ENCODE measurements at regions not wholly inside any gene's neighbourhood (a gene's known extent, or its start where the extent isn't known, plus 50 kb on each side); places are given as distances from the start of the nearest gene placed in this dataset.

DNA sequence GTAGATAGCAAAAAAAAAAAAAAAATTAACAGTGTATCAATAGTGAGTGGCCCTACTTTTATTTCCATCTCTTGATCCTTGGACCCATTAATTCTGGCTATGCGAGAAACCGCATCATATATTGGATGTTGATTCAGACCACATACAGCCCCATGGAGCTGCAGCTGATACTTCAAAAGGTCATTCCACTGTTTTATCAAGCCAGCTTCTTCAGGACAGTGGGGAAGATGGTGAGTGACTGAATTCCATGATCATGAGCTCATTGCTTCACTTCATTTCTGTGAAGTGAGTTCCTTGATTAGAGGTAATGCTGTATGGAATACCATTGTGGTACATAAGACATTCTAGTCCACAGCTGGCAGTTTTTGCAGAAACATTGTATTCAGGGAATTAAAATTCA, 222.9 kb upstream of the MEF2C start:
- WGBS, 2 donors (ENCODE audit: extremely low coverage in 2 of 2, insufficient read length in 2 of 2, insufficient replicate concordance in 1 of 2), result no CpG with 5 or more reads among the region's 2 CpGs
- no peak overlapping the region for H2BK12ac ChIP-seq (ENCODE audit: low read length)
- no peak overlapping the region for H2BK120ac ChIP-seq (ENCODE audit: low read depth, low read length)
- H3K23ac ChIP-seq (ENCODE audit: low read depth, low read length, poor library complexity), result no peak overlapping the region
- H3K4me1 ChIP-seq (ENCODE audit: control insufficient read depth in 2 of 2, insufficient read depth in 1 of 2, low read depth in 1 of 2, low read length in 2 of 2), result peaks cover 0 to 5% of the 10 kb centered on the region in 2 donors
- no peak overlapping the region for H2BK15ac ChIP-seq (ENCODE audit: low read length)
- no peak overlapping the region for H4K91ac ChIP-seq (ENCODE audit: low read depth, low read length, poor library complexity)
- H3K14ac ChIP-seq (ENCODE audit: low read length), result no peak overlapping the region
- no peaks in the 10 kb centered on the region for H3K36me3 ChIP-seq (replicated peaks in 1 of 2; ENCODE audit: control insufficient read depth in 2 of 2, insufficient read depth in 2 of 2, low read length in 2 of 2)
- H2BK5ac ChIP-seq (ENCODE audit: low read length), result no peak overlapping the region
- H3K9ac ChIP-seq (ENCODE audit: low read depth, low read length, poor library complexity), result no peak overlapping the region
- H3K4ac ChIP-seq (ENCODE audit: low read length), result no peak overlapping the region
- DNase-seq (ENCODE audit: low spot score), result no peak
- no peak overlapping the region for H3K4me3 ChIP-seq (ENCODE audit: low read length in 2 of 2)
- no peak overlapping the region for H2AK5ac ChIP-seq (ENCODE audit: low read depth, low read length)
- H3K4me2 ChIP-seq (ENCODE audit: insufficient read depth, low read length, poor library complexity, severe bottlenecking), result no peak overlapping the region
- H3K9me3 ChIP-seq (replicated peaks in 1 of 2; ENCODE audit: control insufficient read depth in 2 of 2, insufficient read depth in 1 of 2, low read depth in 1 of 2, low read length in 2 of 2), result no peaks in the 10 kb centered on the region
- H2AFZ ChIP-seq (ENCODE audit: low read length), result no peak overlapping the region
- no peaks in the 10 kb centered on the region for H3K79me1 ChIP-seq (ENCODE audit: low read depth, low read length)
- H4K8ac ChIP-seq (ENCODE audit: low read depth, low read length), result no peak overlapping the region
- H3K27ac ChIP-seq (replicated peaks; ENCODE audit: low read length), result no peak overlapping the region
- no peaks in the 10 kb centered on the region for H3K27me3 ChIP-seq (ENCODE audit: control insufficient read depth in 3 of 3, insufficient read depth in 3 of 3, low read depth in 1 of 3, low read length in 3 of 3)
- no peak overlapping the region for H3K18ac ChIP-seq (ENCODE audit: low read length)

DNA sequence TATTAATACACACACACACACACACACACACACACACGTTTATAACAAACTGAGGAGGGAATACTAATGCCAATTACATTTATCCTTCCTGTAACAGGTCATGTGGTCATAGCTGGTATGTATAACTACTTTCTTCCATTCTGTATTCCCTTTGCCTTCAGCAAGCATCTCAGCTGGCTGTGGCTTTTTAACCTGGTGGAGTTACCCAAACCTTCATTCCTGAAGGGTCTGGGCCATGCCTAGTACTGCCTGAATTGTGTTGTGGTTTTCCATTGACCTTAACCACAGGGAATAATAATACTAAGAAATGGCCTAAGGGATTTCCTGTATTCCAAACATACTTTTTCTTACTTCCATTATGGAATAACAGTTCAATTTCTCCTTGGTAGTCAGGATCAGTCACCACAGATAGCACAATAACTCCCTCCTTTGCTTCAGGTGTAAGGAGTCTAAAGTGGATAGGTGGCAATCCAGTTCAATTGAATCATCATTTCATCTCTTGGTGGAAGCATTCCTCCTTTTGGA, 222.2 kb upstream of the MEF2C start:
- H2BK120ac ChIP-seq (ENCODE audit: low read depth, low read length), result no peak overlapping the region
- no peak for DNase-seq (ENCODE audit: low spot score)
- H3K18ac ChIP-seq (ENCODE audit: low read length), result no peak overlapping the region
- no peaks in the 10 kb centered on the region for H3K9me3 ChIP-seq (replicated peaks in 1 of 2; ENCODE audit: control insufficient read depth in 2 of 2, insufficient read depth in 1 of 2, low read depth in 1 of 2, low read length in 2 of 2)
- H2AK5ac ChIP-seq (ENCODE audit: low read depth, low read length), result no peak overlapping the region
- H3K4me2 ChIP-seq (ENCODE audit: insufficient read depth, low read length, poor library complexity, severe bottlenecking), result no peak overlapping the region
- no peaks in the 10 kb centered on the region for H3K36me3 ChIP-seq (replicated peaks in 1 of 2; ENCODE audit: control insufficient read depth in 2 of 2, insufficient read depth in 2 of 2, low read length in 2 of 2)
- no peak overlapping the region for H2AFZ ChIP-seq (ENCODE audit: low read length)
- H3K4me1 ChIP-seq (ENCODE audit: control insufficient read depth in 2 of 2, insufficient read depth in 1 of 2, low read depth in 1 of 2, low read length in 2 of 2), result peaks cover 0 to 5% of the 10 kb centered on the region in 2 donors
- H3K9ac ChIP-seq (ENCODE audit: low read depth, low read length, poor library complexity), result no peak overlapping the region
- no peak overlapping the region for H3K14ac ChIP-seq (ENCODE audit: low read length)
- no peak overlapping the region for H3K4me3 ChIP-seq (ENCODE audit: low read length in 2 of 2)
- H2BK15ac ChIP-seq (ENCODE audit: low read length), result no peak overlapping the region
- H4K8ac ChIP-seq (ENCODE audit: low read depth, low read length), result no peak overlapping the region
- no peak overlapping the region for H3K23ac ChIP-seq (ENCODE audit: low read depth, low read length, poor library complexity)
- H2BK5ac ChIP-seq (ENCODE audit: low read length), result no peak overlapping the region
- no peak overlapping the region for H3K27ac ChIP-seq (replicated peaks; ENCODE audit: low read length)
- no peak overlapping the region for H2BK12ac ChIP-seq (ENCODE audit: low read length)
- no CpG with 5 or more reads among the region's 1 CpG for WGBS, 2 donors (ENCODE audit: extremely low coverage in 2 of 2, insufficient read length in 2 of 2, insufficient replicate concordance in 1 of 2)
- no peak overlapping the region for H4K91ac ChIP-seq (ENCODE audit: low read depth, low read length, poor library complexity)
- H3K27me3 ChIP-seq (ENCODE audit: control insufficient read depth in 3 of 3, insufficient read depth in 3 of 3, low read depth in 1 of 3, low read length in 3 of 3), result no peaks in the 10 kb centered on the region
- H3K4ac ChIP-seq (ENCODE audit: low read length), result no peak overlapping the region
- no peaks in the 10 kb centered on the region for H3K79me1 ChIP-seq (ENCODE audit: low read depth, low read length)

DNA sequence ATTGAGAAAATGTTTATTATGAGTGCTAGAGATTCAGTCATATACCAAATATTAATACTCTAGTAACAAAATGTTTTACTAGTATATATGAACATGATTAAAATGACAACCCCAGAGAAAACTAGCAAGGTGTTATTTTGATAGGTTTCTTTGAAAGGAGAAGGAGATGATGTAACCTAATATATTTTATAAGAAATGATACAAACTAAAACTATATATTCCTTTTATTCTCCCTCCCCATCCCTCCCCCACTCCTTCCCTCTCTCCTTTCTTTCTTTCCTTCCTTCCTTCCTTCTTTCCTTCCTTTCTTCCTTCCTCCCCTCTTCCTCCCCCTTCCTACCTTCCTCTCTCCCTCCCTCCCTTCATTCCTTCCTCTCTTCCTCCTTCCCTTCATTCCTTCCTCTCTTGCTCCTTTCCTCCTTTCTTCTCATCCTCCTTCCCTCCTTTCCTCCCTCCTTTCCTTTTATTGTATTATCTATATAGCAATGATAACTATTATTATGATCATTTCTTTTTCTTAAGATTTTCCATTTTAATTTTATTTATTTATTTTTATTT, 215.3 kb upstream of the MEF2C start:
- Histone ChIP-seq H3K4me1 (ENCODE audit: control insufficient read depth in 2 of 2, insufficient read depth in 1 of 2, low read depth in 1 of 2, low read length in 2 of 2) (peaks cover 0 to 5% of the 10 kb centered on the region in 2 donors), H3K79me1 (ENCODE audit: low read depth, low read length) (no peaks in the 10 kb centered on the region), H2BK5ac (ENCODE audit: low read length) (no peak overlapping the region), H2BK12ac (ENCODE audit: low read length) (no peak overlapping the region), H3K4ac (ENCODE audit: low read length) (no peak overlapping the region), H3K14ac (ENCODE audit: low read length) (no peak overlapping the region), H2AK5ac (ENCODE audit: low read depth, low read length) (no peak overlapping the region), H3K9me3 (replicated peaks in 1 of 2; ENCODE audit: control insufficient read depth in 2 of 2, insufficient read depth in 1 of 2, low read depth in 1 of 2, low read length in 2 of 2) (no peaks in the 10 kb centered on the region), H2AFZ (ENCODE audit: low read length) (no peak overlapping the region), H3K4me2 (ENCODE audit: insufficient read depth, low read length, poor library complexity, severe bottlenecking) (no peak overlapping the region), H3K27me3 (ENCODE audit: control insufficient read depth in 3 of 3, insufficient read depth in 3 of 3, low read depth in 1 of 3, low read length in 3 of 3) (no peaks in the 10 kb centered on the region), H4K91ac (ENCODE audit: low read depth, low read length, poor library complexity) (no peak overlapping the region), H3K4me3 (ENCODE audit: low read length in 2 of 2) (no peak overlapping the region), H4K8ac (ENCODE audit: low read depth, low read length) (no peak overlapping the region), H3K27ac (replicated peaks; ENCODE audit: low read length) (no peak overlapping the region), H2BK15ac (ENCODE audit: low read length) (no peak overlapping the region), H3K36me3 (replicated peaks in 1 of 2; ENCODE audit: control insufficient read depth in 2 of 2, insufficient read depth in 2 of 2, low read length in 2 of 2) (no peaks in the 10 kb centered on the region), H3K23ac (ENCODE audit: low read depth, low read length, poor library complexity) (no peak overlapping the region), H2BK120ac (ENCODE audit: low read depth, low read length) (no peak overlapping the region), H3K9ac (ENCODE audit: low read depth, low read length, poor library complexity) (no peak overlapping the region), H3K18ac (ENCODE audit: low read length) (no peak overlapping the region)
- no peak for DNase-seq (ENCODE audit: low spot score)

DNA sequence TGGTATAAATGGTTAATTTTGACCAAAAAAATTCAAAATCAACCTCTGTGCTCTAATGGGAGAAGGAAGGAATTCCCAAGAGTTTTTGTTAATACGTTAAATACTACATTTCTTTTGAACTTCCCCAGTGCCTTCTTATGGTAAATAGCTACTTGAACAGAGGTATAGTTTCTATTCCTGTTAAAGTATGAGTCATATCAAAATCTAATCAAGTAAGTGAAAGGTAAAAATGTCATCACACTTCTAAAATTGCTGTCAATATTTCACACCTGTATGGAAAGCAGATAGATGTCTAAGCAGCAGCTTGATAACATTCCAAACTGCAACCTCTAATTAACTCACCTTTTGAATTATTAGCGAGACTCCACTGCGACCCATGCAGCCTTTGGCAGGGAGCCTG, 214.1 kb upstream of the MEF2C start:
- DNase-seq (ENCODE audit: low spot score), result no peak

More for the DNA sequence above, 214.1 kb upstream of the MEF2C start:
- no peak overlapping the region for H2BK12ac ChIP-seq (ENCODE audit: low read length)
- no peak overlapping the region for H2AK5ac ChIP-seq (ENCODE audit: low read depth, low read length)
- H3K4me3 ChIP-seq (ENCODE audit: low read length in 2 of 2), result no peak overlapping the region
- peaks cover 0 to 5% of the 10 kb centered on the region in 2 donors for H3K4me1 ChIP-seq (ENCODE audit: control insufficient read depth in 2 of 2, insufficient read depth in 1 of 2, low read depth in 1 of 2, low read length in 2 of 2)
- no peaks in the 10 kb centered on the region for H3K36me3 ChIP-seq (replicated peaks in 1 of 2; ENCODE audit: control insufficient read depth in 2 of 2, insufficient read depth in 2 of 2, low read length in 2 of 2)
- H3K79me1 ChIP-seq (ENCODE audit: low read depth, low read length), result no peaks in the 10 kb centered on the region
- no peak overlapping the region for H4K8ac ChIP-seq (ENCODE audit: low read depth, low read length)
- H3K23ac ChIP-seq (ENCODE audit: low read depth, low read length, poor library complexity), result no peak overlapping the region
- H3K9ac ChIP-seq (ENCODE audit: low read depth, low read length, poor library complexity), result no peak overlapping the region
- no peak overlapping the region for H2BK120ac ChIP-seq (ENCODE audit: low read depth, low read length)
- H3K14ac ChIP-seq (ENCODE audit: low read length), result no peak overlapping the region
- no peak overlapping the region for H3K4me2 ChIP-seq (ENCODE audit: insufficient read depth, low read length, poor library complexity, severe bottlenecking)
- H3K27ac ChIP-seq (replicated peaks; ENCODE audit: low read length), result no peak overlapping the region
- no CpG with 5 or more reads among the region's 3 CpGs for WGBS, 2 donors (ENCODE audit: extremely low coverage in 2 of 2, insufficient read length in 2 of 2, insufficient replicate concordance in 1 of 2)
- no peaks in the 10 kb centered on the region for H3K9me3 ChIP-seq (replicated peaks in 1 of 2; ENCODE audit: control insufficient read depth in 2 of 2, insufficient read depth in 1 of 2, low read depth in 1 of 2, low read length in 2 of 2)
- no peak overlapping the region for H2BK5ac ChIP-seq (ENCODE audit: low read length)
- H3K27me3 ChIP-seq (ENCODE audit: control insufficient read depth in 3 of 3, insufficient read depth in 3 of 3, low read depth in 1 of 3, low read length in 3 of 3), result no peaks in the 10 kb centered on the region
- H3K18ac ChIP-seq (ENCODE audit: low read length), result no peak overlapping the region
- no peak overlapping the region for H3K4ac ChIP-seq (ENCODE audit: low read length)
- H2AFZ ChIP-seq (ENCODE audit: low read length), result no peak overlapping the region
- H4K91ac ChIP-seq (ENCODE audit: low read depth, low read length, poor library complexity), result no peak overlapping the region
- no peak overlapping the region for H2BK15ac ChIP-seq (ENCODE audit: low read length)

Data from neuronal stem cell (in vitro differentiated cells).